ENCODE measurements at regions not wholly inside any gene's neighbourhood (a gene's known extent, or its start where the extent isn't known, plus 50 kb on each side); places are given as distances from the start of the nearest gene placed in this dataset.

DNA sequence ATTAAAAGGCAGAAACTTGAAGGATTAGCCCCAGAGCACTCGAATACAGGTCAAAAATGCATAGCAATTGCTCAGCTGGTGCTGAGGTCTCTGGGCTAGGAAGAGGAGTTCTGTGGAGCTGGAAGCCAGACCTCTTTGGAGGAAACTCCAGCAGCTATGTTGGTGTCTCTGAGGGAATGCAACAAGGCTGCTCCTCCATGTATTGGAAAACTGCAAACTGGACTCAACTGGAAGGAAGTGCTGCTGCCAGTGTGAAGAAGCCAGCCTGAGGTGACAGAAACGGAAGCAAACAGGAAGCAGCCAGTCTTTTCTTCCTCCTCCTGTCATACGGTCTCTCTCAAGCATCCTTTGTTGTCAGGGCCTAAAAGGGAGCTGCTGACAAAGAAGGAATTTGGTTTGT lies 233.4 kb upstream of the FGGY start:
- no peaks in the 10 kb centered on the region for H3K36me3 ChIP-seq
- no peak for DNase-seq
- no peaks in the 10 kb centered on the region for H3K9me3 ChIP-seq
- TF ChIP-seq, protein P1, sequence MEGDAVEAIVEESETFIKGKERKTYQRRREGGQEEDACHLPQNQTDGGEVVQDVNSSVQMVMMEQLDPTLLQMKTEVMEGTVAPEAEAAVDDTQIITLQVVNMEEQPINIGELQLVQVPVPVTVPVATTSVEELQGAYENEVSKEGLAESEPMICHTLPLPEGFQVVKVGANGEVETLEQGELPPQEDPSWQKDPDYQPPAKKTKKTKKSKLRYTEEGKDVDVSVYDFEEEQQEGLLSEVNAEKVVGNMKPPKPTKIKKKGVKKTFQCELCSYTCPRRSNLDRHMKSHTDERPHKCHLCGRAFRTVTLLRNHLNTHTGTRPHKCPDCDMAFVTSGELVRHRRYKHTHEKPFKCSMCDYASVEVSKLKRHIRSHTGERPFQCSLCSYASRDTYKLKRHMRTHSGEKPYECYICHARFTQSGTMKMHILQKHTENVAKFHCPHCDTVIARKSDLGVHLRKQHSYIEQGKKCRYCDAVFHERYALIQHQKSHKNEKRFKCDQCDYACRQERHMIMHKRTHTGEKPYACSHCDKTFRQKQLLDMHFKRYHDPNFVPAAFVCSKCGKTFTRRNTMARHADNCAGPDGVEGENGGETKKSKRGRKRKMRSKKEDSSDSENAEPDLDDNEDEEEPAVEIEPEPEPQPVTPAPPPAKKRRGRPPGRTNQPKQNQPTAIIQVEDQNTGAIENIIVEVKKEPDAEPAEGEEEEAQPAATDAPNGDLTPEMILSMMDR (IDR thresholded peaks at IDR 0.05): no peak
- no peak for TF ChIP-seq POLR2A (IDR thresholded peaks at IDR 0.05)
- H3K27me3 ChIP-seq: no peaks in the 10 kb centered on the region
- intact Hi-C loops (cut with DNase I; ENCODE audit: low total_unique reads): no loop called here
- H3K4me1 ChIP-seq: no peaks in the 10 kb centered on the region
- peak overlapping the region; percentile 72 to 86 for H3K27ac ChIP-seq
- no peak overlapping the region for H3K4me3 ChIP-seq

DNA sequence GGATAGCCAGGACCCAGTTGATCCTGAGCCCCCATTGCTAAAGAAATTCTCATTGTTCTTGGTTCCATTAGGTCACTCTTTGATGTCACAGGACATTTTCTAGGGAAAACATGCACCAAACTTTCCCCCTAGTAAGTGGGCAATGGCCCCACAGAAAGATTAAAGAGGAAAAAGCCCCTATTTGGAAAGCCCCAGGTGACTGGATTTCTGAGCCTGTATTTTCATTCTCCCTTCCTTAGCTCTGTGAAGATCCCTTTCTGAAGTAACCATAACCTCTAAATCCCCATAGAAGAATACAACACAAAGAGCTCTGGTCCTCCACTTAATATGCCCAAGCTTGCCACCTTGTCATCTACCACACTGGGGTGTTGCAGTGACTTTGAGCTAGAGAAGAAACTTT lies 232.3 kb upstream of the FGGY start:
- H3K9me3 ChIP-seq: no peaks in the 10 kb centered on the region
- no peaks in the 10 kb centered on the region for H3K4me1 ChIP-seq
- H3K4me3 ChIP-seq: no peak overlapping the region
- intact Hi-C loops (cut with DNase I; ENCODE audit: low total_unique reads): no loop called here
- H3K36me3 ChIP-seq: no peaks in the 10 kb centered on the region
- DNase-seq: no peak
- H3K27me3 ChIP-seq: no peaks in the 10 kb centered on the region
- no peak overlapping the region for H3K27ac ChIP-seq
- TF ChIP-seq POLR2A (IDR thresholded peaks at IDR 0.05): no peak
- TF ChIP-seq, protein P1 (IDR thresholded peaks at IDR 0.05): no peak

DNA sequence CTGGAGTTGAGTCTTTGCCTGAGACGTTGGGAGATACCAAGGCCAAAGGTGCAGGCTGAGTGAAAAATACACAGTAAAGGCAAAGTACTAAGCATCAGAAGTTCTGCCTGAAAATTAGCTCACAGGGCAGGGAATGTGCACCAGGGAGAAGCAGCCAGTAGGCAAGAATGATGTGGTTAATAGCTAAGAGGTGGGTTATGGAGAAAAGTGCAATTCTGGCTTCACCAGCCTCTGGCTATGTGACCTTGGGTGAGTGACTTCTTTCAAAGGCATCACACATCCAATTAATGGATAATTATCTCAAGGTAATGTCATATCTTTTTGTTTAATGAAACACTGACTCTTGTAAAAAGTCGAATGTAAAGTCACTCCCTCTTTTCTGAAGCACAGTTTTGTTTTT lies 230.7 kb upstream of the FGGY start:
- Histone ChIP-seq H3K27me3 (no peaks in the 10 kb centered on the region), H3K4me3 (no peak overlapping the region), H3K27ac (no peak overlapping the region), H3K4me1 (no peaks in the 10 kb centered on the region), H3K9me3 (no peaks in the 10 kb centered on the region), H3K36me3 (no peaks in the 10 kb centered on the region)
- intact Hi-C loops (cut with DNase I; ENCODE audit: low total_unique reads): no loop called here
- no peak for DNase-seq
- TF ChIP-seq, protein P1 (IDR thresholded peaks at IDR 0.05): no peak
- no peak for TF ChIP-seq POLR2A (IDR thresholded peaks at IDR 0.05)

DNA sequence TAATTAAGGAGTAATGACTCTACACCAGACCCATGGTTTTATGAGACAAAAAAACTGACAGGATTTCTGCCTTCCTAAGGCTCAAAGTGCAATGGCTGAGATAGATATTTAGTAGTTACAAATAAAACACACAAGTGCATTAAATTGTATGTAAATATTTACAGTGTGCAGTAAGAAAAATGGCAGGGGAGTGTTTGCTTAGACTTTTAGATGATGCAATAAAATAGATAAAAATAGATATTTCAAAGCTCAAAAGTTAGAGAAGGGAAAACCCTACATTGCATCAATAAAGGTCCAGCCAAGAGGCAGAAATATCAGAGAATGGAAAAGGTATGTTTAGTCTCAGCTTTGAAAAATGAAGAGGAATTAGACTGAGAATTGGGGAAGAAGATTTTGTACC lies 226.3 kb upstream of the FGGY start:
- no peaks in the 10 kb centered on the region for H3K9me3 ChIP-seq
- no peak for TF ChIP-seq POLR2A (IDR thresholded peaks at IDR 0.05)
- TF ChIP-seq, protein P1 (IDR thresholded peaks at IDR 0.05): no peak
- no peaks in the 10 kb centered on the region for H3K27me3 ChIP-seq
- H3K4me1 ChIP-seq: no peaks in the 10 kb centered on the region
- H3K36me3 ChIP-seq: no peaks in the 10 kb centered on the region
- H3K4me3 ChIP-seq: no peak overlapping the region
- intact Hi-C loops (cut with DNase I; ENCODE audit: low total_unique reads): no loop called here
- no peak overlapping the region for H3K27ac ChIP-seq
- DNase-seq: no peak

DNA sequence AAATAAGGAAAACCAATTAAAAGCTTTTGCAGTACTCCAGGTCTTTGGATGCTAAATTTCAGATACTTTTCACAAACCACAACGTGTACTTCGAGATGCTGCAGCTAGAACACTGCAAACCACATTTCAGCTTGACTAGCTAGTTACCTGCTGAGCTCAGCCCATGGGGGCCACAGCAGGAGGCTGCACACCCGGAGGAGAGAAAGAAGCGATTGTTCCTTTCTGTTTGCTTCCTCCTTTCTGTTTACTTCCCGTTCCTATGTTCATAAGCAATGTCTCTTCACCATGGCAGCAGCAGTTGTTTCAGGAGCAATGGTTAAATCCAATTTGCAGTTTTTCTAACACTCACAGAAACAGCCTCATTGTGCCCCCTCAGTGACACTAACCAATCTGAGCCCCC lies 225.6 kb upstream of the FGGY start:
- Histone ChIP-seq H3K36me3 (no peaks in the 10 kb centered on the region), H3K4me3 (no peak overlapping the region), H3K4me1 (no peaks in the 10 kb centered on the region), H3K9me3 (no peaks in the 10 kb centered on the region), H3K27ac (no peak overlapping the region), H3K27me3 (no peaks in the 10 kb centered on the region)
- TF ChIP-seq, protein P1 (IDR thresholded peaks at IDR 0.05): no peak
- TF ChIP-seq POLR2A (IDR thresholded peaks at IDR 0.05): no peak
- no peak for DNase-seq
- intact Hi-C loops (cut with DNase I; ENCODE audit: low total_unique reads): no loop called here

All from uterus (tissue), 3 donors.